Adrenal gland (tissue), 9 donors: ENCODE measurements at regions not wholly inside any gene's neighbourhood (a gene's known extent, or its start where the extent isn't known, plus 50 kb on each side); places are given as distances from the start of the nearest gene placed in this dataset.

Source experiments
- DNase-seq, 7 donors: peaks; one replicate each; pipeline ENCODE4 v3.0.0-alpha.2; 2019 to 2020
- H3K27ac ChIP-seq, 5 donors: fragments of 200-600 bp; sonication (generic) in 4 of 5; 1 replicate in 3 of 5; 2 replicates in 2 of 5; pipeline versions ENCODE4 v1.5.1 to v1.8.0; 2016 to 2020; ENCODE audit warnings: mild to moderate bottlenecking in 1 of 5
- H3K27me3 ChIP-seq: fragments of 200-600 bp; 2 replicates; pipeline ENCODE4 v1.8.0; 2021
- H3K36me3 ChIP-seq, 2 donors: fragments of 200-600 bp; replicated peaks in 1 of 2; 1 replicate in 1 of 2; 2 replicates in 1 of 2; pipeline versions ENCODE4 v1.5.1 to v1.8.0; 2018 to 2022
- H3K4me1 ChIP-seq, 2 donors: fragments of 200-600 bp; replicated peaks in 1 of 2; 1 replicate in 1 of 2; 2 replicates in 1 of 2; pipeline versions ENCODE4 v1.5.1 to v1.8.0; 2018 to 2021
- H3K4me3 ChIP-seq, 4 donors: fragments of 200-600 bp; sonication (generic) in 3 of 4; one replicate each; pipeline ENCODE4 v1.5.1; 2016 to 2018
- H3K9me3 ChIP-seq, 3 donors: fragments of 200-600 bp; sonication (generic) in 1 of 3; replicated peaks in 1 of 3; 1 replicate in 2 of 3; 2 replicates in 1 of 3; pipeline versions ENCODE4 v1.5.1 to v1.8.0; 2016 to 2021
- POLR2A ChIP-seq, 2 donors: fragments of 450-650 bp; IDR thresholded peaks; one replicate each; pipeline ENCODE4 v1.6.1; 2017; ENCODE audit warnings: antibody characterized with exemption in 2 of 2, mild to moderate bottlenecking in 2 of 2, moderate library complexity in 1 of 2
- WGBS, 4 donors: extraction: QIAGEN DNeasy Blood & Tissue Kit in 2 of 4; methylation state at CpG; one replicate each; pipeline versions ENCODE4 v1.1.5 to v1.1.7; 2013 to 2017; 5-methylcytosine and 5-hydroxymethylcytosine counted together
- intact Hi-C, 2 donors: fragments of 100-400 bp; cut with DNase I; formaldehyde crosslinking; loops; one replicate each; pipeline versions ENCODE4 v1.14.1 to v1.15.0; 2022 to 2023
- TF ChIP-seq, protein P1 (sequence below), 6 experiments: fragments of 450-650 bp in 4 of 6; fragments of 200-600 bp in 2 of 6; sonication (generic) in 1 of 6; IDR thresholded peaks; 1 replicate in 5 of 6; 2 replicates in 1 of 6; pipeline versions ENCODE4 v1.5.1 to v1.8.0; 2016 to 2021; ENCODE audit warnings: antibody characterized with exemption in 6 of 6, mild to moderate bottlenecking in 2 of 6, moderate library complexity in 1 of 6
- donor health status: healthy with polysubstance abuse.
- donor health status: Bipolar disorder and iron deficiency.
- donor health status: DM: yes; HTN: yes; CAD: no.
- donor health status: DM: no; HTN: no; CAD: no.
- donor health status: DM: no; HTN: no; CAD: no.

DNA sequence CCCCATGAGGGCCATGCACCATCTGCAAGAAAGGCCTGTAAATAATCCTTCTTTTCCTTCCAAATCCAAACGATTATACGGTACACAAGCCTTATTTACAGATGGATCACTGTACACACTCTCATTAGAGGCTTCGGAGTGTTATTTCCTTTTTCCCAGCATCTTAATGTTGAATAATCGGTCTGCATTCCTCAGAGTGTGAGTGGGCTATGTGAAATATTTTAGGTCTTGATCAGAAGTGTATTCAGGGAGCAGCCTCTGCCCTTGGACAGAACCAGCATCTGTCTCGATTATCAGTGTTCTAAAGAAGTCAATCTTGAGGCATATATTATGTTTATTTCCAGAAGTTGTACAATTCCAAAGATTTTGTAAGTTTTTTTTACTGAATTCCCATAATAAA is 340.6 kb downstream of the SEC23A start:
- no peak for TF ChIP-seq POLR2A (IDR thresholded peaks at IDR 0.05)
- TF ChIP-seq, protein P1, sequence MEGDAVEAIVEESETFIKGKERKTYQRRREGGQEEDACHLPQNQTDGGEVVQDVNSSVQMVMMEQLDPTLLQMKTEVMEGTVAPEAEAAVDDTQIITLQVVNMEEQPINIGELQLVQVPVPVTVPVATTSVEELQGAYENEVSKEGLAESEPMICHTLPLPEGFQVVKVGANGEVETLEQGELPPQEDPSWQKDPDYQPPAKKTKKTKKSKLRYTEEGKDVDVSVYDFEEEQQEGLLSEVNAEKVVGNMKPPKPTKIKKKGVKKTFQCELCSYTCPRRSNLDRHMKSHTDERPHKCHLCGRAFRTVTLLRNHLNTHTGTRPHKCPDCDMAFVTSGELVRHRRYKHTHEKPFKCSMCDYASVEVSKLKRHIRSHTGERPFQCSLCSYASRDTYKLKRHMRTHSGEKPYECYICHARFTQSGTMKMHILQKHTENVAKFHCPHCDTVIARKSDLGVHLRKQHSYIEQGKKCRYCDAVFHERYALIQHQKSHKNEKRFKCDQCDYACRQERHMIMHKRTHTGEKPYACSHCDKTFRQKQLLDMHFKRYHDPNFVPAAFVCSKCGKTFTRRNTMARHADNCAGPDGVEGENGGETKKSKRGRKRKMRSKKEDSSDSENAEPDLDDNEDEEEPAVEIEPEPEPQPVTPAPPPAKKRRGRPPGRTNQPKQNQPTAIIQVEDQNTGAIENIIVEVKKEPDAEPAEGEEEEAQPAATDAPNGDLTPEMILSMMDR (IDR thresholded peaks at IDR 0.05): no peak
- DNase-seq: no peak
- WGBS, 4 donors: 57 to 72% (median 69%) methylated on average over 5 of the region's 5 CpGs
- Histone ChIP-seq H3K9me3 (no peaks in the 10 kb centered on the region), H3K4me3 (no peak overlapping the region), H3K36me3 (no peaks in the 10 kb centered on the region), H3K27ac (no peak overlapping the region), H3K27me3 (no peaks in the 10 kb centered on the region), H3K4me1 (no peaks in the 10 kb centered on the region)
- intact Hi-C loops: no loop called here

DNA sequence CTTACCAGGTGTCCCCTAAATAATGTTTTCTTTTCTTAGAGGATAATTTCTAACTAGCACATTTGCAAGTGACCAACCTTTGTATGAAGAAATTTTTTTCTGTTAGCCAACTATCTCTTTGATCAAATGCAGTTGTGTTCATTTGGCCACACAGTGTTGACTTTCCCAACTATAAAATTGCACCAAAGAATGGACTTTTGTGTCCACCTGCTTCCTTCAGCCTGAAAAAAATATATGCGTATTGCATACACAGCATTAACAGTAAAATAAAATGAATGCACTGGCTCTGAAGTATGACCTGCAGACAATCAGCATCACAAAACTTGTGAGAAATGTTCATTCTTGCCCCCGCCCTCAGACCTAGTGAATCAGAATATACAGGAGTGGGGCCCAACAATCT is 342.0 kb downstream of the SEC23A start:
- no peak for DNase-seq
- TF ChIP-seq, protein P1 (IDR thresholded peaks at IDR 0.05): no peak
- TF ChIP-seq POLR2A (IDR thresholded peaks at IDR 0.05): no peak
- intact Hi-C loops: no loop called here
- Histone ChIP-seq H3K27ac (no peak overlapping the region), H3K36me3 (no peaks in the 10 kb centered on the region), H3K27me3 (no peaks in the 10 kb centered on the region), H3K4me3 (no peak overlapping the region), H3K4me1 (no peaks in the 10 kb centered on the region), H3K9me3 (no peaks in the 10 kb centered on the region)
- 80 to 92% (median 85%) methylated on average over 2 of the region's 2 CpGs for WGBS, 4 donors

DNA sequence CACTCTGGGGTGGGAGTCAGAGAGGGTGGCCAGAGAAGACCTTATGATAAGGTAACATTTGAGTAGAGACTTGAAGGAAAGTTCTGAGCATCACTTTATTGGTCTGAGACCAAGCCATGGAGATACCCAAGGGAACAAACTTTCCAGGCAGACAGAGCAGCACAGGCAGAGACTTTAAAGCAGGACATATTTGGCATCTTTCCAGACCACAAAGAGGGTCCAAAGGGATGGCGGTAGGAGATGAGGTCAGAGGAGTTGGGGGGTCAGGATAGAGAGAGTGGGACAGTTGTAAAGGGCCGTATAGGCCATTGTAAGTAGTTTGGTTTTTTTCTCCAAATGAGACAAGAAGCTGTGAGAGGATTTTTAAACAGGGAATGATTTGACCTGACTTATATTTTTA is 344.4 kb downstream of the SEC23A start:
- no peak for DNase-seq
- no peaks in the 10 kb centered on the region for H3K36me3 ChIP-seq
- intact Hi-C loops: no loop called here
- H3K4me1 ChIP-seq: no peaks in the 10 kb centered on the region
- H3K27ac ChIP-seq: no peak overlapping the region
- WGBS, 4 donors: 59 to 69% (median 66%) methylated on average over 2 of the region's 2 CpGs
- no peak for TF ChIP-seq POLR2A (IDR thresholded peaks at IDR 0.05)
- TF ChIP-seq, protein P1 (IDR thresholded peaks at IDR 0.05): no peak
- H3K9me3 ChIP-seq: no peaks in the 10 kb centered on the region
- H3K4me3 ChIP-seq: no peak overlapping the region
- H3K27me3 ChIP-seq: no peaks in the 10 kb centered on the region

DNA sequence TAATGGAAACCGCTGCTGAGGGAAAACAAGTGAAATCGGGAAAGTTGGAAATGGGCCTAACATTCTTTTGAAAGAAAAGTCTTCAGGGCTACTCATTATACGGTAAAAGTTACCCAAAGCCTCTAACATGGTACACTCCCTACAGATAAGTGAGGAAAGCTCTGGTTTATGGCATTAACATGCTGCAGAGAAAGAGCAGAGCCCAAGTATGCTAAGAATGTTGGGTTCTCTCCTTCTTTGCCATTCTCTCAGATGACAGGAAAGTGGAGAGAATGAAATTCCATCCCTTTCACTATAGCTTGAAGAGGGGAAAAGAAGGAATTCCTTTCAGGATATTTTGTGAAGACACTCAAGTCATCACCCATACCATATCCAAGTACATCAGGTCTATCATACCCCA is 348.0 kb downstream of the SEC23A start:
- WGBS, 4 donors: 79 to 87% (median 84%) methylated on average over 3 of the region's 3 CpGs
- H3K27me3 ChIP-seq: no peaks in the 10 kb centered on the region
- no peak overlapping the region for H3K27ac ChIP-seq
- no peaks in the 10 kb centered on the region for H3K36me3 ChIP-seq
- intact Hi-C loops: no loop called here
- H3K4me3 ChIP-seq: no peak overlapping the region
- H3K9me3 ChIP-seq: no peaks in the 10 kb centered on the region
- no peak for TF ChIP-seq POLR2A (IDR thresholded peaks at IDR 0.05)
- TF ChIP-seq, protein P1 (IDR thresholded peaks at IDR 0.05): no peak
- no peaks in the 10 kb centered on the region for H3K4me1 ChIP-seq
- no peak for DNase-seq
